SK-N-SH treated with all-trans-retinoic acid at 6 μM for 48 hours (cell line): ENCODE measurements at regions not wholly inside any gene's neighbourhood (a gene's known extent, or its start where the extent isn't known, plus 50 kb on each side); places are given as distances from the start of the nearest gene placed in this dataset.

ENCODE experiments used
- ATAC-seq: fragments of 200-7000 bp; cut with Tn5 transposase; 3 replicates; pipeline ENCODE4 v1.9.1; 2020; ENCODE audit warnings: mild to moderate bottlenecking, moderate library complexity
- CSDC2 ChIP-seq: fragments of 250-450 bp; sonication (Bioruptor Pico); IDR thresholded peaks from 2 replicates; pipeline ENCODE4 v1.5.0; 2020; ENCODE audit warnings: mild to moderate bottlenecking, moderate library complexity
- ESRRG ChIP-seq: fragments of 250-450 bp; sonication (Bioruptor Pico); IDR thresholded peaks from 2 replicates; pipeline ENCODE4 v1.6.1; 2021; ENCODE audit warnings: mild to moderate bottlenecking
- GLIS3 ChIP-seq: fragments of 250-450 bp; sonication (Bioruptor Pico); IDR thresholded peaks from 2 replicates; pipeline ENCODE4 v1.5.0; 2020; ENCODE audit warnings: mild to moderate bottlenecking, moderate library complexity
- ISL1 ChIP-seq: fragments of 250-450 bp; sonication (Bioruptor Pico); IDR thresholded peaks from 2 replicates; pipeline ENCODE4 v2.1.2; 2022; ENCODE audit warnings: mild to moderate bottlenecking, moderate library complexity
- OSR1 ChIP-seq: fragments of 250-450 bp; sonication (Bioruptor Pico); IDR thresholded peaks from 2 replicates; pipeline ENCODE4 v1.8.0; 2022; ENCODE audit warnings: moderate library complexity, mild to moderate bottlenecking, inconsistent platforms
- PATZ1 ChIP-seq: fragments of 250-450 bp; sonication (Bioruptor Pico); IDR thresholded peaks from 2 replicates; pipeline ENCODE4 v1.8.0; 2020; ENCODE audit warnings: mild to moderate bottlenecking, moderate library complexity, borderline replicate concordance
- POU6F1 ChIP-seq: fragments of 250-450 bp; sonication (Bioruptor Pico); IDR thresholded peaks from 2 replicates; pipeline ENCODE4 v1.8.0; 2021; ENCODE audit warnings: low read depth, mild to moderate bottlenecking, moderate library complexity, borderline replicate concordance
- PPARA ChIP-seq: fragments of 250-450 bp; sonication (Bioruptor Pico); IDR thresholded peaks from 2 replicates; pipeline ENCODE4 v1.5.0; 2020; ENCODE audit warnings: mild to moderate bottlenecking, borderline replicate concordance
- SNAI2 ChIP-seq: fragments of 250-450 bp; sonication (Bioruptor Pico); IDR thresholded peaks from 2 replicates; pipeline ENCODE4 v1.5.0; 2020; ENCODE audit warnings: mild to moderate bottlenecking, moderate library complexity
- TCF4 ChIP-seq: fragments of 250-450 bp; sonication (Bioruptor Pico); IDR thresholded peaks from 2 replicates; pipeline ENCODE4 v1.8.0; 2021; ENCODE audit warnings: mild to moderate bottlenecking, moderate library complexity, borderline replicate concordance
- TOX ChIP-seq: fragments of 250-450 bp; sonication (Bioruptor Pico); IDR thresholded peaks from 2 replicates; pipeline ENCODE4 v1.8.0; 2021; ENCODE audit warnings: mild to moderate bottlenecking, moderate library complexity, borderline replicate concordance
- TSHZ2 ChIP-seq: fragments of 250-450 bp; sonication (Bioruptor Pico); IDR thresholded peaks from 2 replicates; pipeline ENCODE4 v1.5.0; 2020; ENCODE audit warnings: mild to moderate bottlenecking, moderate library complexity
- ZC3H10 ChIP-seq: fragments of 250-450 bp; sonication (Bioruptor Pico); IDR thresholded peaks from 2 replicates; pipeline ENCODE4 v1.5.1; 2021; ENCODE audit warnings: mild to moderate bottlenecking, moderate library complexity
- ZFP3 ChIP-seq: fragments of 250-450 bp; sonication (Bioruptor Pico); IDR thresholded peaks from 2 replicates; pipeline ENCODE4 v1.5.0; 2020; ENCODE audit warnings: mild to moderate bottlenecking, moderate library complexity
- ZFP30 ChIP-seq: fragments of 450-650 bp; formaldehyde crosslinking; IDR thresholded peaks from 2 replicates; pipeline ENCODE4 v1.5.0; 2022; ENCODE audit warnings: mild to moderate bottlenecking, moderate library complexity
- ZNF565 ChIP-seq: fragments of 450-650 bp; formaldehyde crosslinking; conservative IDR thresholded peaks from 2 replicates; pipeline ENCODE4 v1.5.0; 2020; ENCODE audit warnings: low read depth, mild to moderate bottlenecking, moderate library complexity
- ZNF70 ChIP-seq: fragments of 450-650 bp; formaldehyde crosslinking; IDR thresholded peaks from 2 replicates; pipeline ENCODE4 v1.5.0; 2020; ENCODE audit warnings: mild to moderate bottlenecking, moderate library complexity
- ZNF8 ChIP-seq: fragments of 450-650 bp; formaldehyde crosslinking; IDR thresholded peaks from 2 replicates; pipeline ENCODE4 v1.5.0; 2020; ENCODE audit warnings: mild to moderate bottlenecking, moderate library complexity

GRCh38 chrX:122586831-122587230 lies 597.2 kb upstream of the GRIA3 start:
- no peak for ATAC-seq
- no peak for TF ChIP-seq SNAI2 (CRISPR knock-in tag)
- no peak for TF ChIP-seq CSDC2 (CRISPR knock-in tag)
- no peak for TF ChIP-seq TSHZ2 (CRISPR knock-in tag)

GRCh38 chrX:122591546-122591945 lies 592.5 kb upstream of the GRIA3 start:
- TF ChIP-seq PPARA (CRISPR knock-in tag), result no peak
- no peak for TF ChIP-seq OSR1 (CRISPR knock-in tag)
- TF ChIP-seq GLIS3 (CRISPR knock-in tag), result no peak
- ATAC-seq, result no peak

GRCh38 chrX:122596998-122597397 lies 587.1 kb upstream of the GRIA3 start:
- ATAC-seq, result no peak
- peak; percentile 60; the same call in 1 of the 2 replicates for TF ChIP-seq TCF4 (CRISPR knock-in tag)
- peak; percentile 53 for TF ChIP-seq ISL1 (CRISPR knock-in tag)
- TF ChIP-seq PATZ1 (CRISPR knock-in tag), result no peak
- TF ChIP-seq, all 23 proteins: peak for 2

- ATAC-seq, result no peak
- TF ChIP-seq PPARA (CRISPR knock-in tag), result no peak
- TF ChIP-seq OSR1 (CRISPR knock-in tag), result no peak
- no peak for TF ChIP-seq ZNF565
- TF ChIP-seq CSDC2 (CRISPR knock-in tag), result no peak
- no peak for TF ChIP-seq TSHZ2 (CRISPR knock-in tag)
- no peak for TF ChIP-seq ZC3H10 (CRISPR knock-in tag)
- no peak for TF ChIP-seq ZFP30 (CRISPR knock-in tag)
Measured at GRCh38 chrX:122622795-122623194, 561.3 kb upstream of the GRIA3 start.

- TF ChIP-seq PPARA (CRISPR knock-in tag), result no peak
- no peak for TF ChIP-seq TOX
- TF ChIP-seq ZFP3, result no peak
- no peak for TF ChIP-seq ESRRG (CRISPR knock-in tag)
- TF ChIP-seq ZNF565, result no peak
- no peak for TF ChIP-seq ZNF8
- no peak for TF ChIP-seq POU6F1 (CRISPR knock-in tag)
- TF ChIP-seq ZNF70 (CRISPR knock-in tag), result no peak
- TF ChIP-seq CSDC2 (CRISPR knock-in tag), result no peak
- ATAC-seq, result no peak
Measured at GRCh38 chrX:122625239-122625638, 558.8 kb upstream of the GRIA3 start.
